GM19035 (cell line): ENCODE measurements at regions not wholly inside any gene's neighbourhood (a gene's known extent, or its start where the extent isn't known, plus 50 kb on each side); places are given as distances from the start of the nearest gene placed in this dataset.

Experiments
- ATAC-seq: cut with Tn5 transposase; IDR thresholded peaks from one replicate; pipeline ENCODE4 v1.9.1; 2021; ENCODE audit not compliant: unreplicated experiment

DNA sequence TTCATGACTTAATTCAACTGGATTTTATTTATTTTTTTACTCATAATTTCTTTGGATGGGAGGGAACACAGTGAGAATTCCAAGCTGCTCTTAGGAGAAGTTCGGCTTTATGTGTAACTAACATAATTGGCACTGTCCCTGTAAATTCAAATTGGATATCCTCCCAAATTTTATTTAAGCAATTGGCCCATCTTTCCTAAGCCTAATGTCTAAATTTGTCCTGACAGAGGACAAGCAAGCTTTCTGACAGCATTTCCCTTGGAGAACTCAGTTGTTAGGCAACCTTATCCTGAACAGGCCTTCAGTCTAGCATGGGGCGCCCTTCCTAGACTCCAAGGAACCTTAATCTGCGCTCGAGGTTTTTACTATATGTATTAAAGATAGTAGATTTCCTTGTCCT is 550.3 kb downstream of the NUF2 start:
- ATAC-seq, result no peak

DNA sequence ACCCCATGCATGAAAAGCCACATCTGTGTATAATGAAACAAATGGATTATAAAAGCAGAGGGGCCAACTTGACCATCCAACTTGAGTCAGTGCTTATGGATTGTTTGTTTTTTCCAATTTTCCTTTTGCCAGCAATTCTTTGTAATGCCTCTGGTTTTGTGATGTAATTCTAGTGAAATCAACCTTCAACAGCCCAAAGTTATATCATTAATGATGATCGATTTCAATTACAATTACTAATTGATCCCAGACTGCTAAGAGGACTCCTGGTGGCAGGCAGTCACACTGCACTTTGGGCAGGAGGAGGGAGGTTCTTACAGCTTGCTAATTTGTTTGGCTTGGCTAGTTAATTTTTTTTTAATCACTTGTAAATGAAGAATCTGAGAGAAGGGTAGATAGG is 552.3 kb downstream of the NUF2 start:
- no peak for ATAC-seq

DNA sequence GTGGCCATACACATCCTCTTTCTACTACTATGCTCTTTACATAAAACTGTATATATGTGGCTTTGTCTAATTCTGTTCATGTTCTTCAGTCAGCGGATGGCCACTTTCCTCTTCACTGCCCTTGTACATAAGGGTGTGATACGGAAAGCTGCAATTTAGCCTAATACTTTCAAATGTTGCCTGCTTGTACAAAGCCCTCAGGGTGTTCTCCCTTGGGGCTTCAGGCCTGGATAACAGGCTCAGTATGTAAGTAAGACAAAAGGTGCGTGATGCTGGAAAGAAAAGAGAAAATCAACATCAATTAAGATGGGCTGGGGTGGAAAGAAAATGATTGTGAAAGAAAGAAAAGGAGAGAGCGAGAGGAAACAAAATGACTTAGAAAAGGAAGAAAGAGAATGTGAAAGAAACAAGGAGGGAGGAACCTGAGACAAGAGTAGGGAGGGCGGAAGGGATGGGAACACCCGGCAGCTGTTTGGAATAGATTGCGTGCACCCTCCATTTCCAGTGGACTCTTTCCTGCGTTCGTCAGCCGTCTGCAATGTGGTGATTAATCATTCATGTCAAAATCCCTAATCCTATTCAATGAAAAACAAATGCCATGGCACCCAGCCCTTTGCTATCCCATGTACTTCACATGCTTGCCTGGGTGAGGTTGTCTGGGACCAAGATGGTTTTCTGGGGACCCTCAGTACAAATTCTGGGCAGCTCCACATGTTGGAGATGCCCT is 553.6 kb downstream of the NUF2 start:
- no peak for ATAC-seq

DNA sequence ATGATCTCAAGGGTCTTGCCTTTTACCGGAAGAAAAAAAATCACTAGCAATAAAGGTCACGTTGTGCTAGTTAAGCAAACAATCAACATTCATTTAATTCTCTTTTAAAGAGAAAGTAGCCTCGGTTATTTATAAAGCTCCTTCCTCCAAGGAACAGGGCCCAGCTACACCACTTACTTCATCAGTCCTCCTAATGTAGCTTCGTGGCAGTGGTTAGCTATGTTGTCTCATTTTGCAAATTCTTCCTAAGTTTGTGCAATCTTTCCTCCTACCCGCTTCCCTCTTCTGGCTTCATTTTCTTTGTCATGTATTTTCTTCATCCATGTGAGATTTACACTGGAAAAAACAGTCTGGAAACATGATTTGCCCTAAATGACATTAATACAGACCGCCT is 554.2 kb downstream of the NUF2 start:
- no peak for ATAC-seq

DNA sequence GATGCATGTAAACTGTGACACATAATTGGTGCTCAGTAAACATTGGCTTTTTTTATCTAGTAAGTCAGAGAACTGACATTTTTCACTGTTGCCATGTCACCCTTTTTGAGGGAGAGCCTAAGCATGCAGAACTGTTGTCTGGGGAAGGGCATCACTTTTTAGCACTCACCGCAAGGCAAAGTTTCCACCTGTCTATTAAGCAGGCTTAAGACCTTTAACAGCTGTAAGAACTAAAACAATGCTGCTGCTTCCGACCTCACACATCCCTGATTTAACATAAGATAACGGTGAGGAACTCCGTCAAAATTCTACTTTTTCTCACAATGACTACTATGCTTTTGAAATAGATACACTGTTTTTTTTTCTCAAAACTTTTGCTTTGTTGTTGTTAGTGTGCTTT is 554.8 kb downstream of the NUF2 start:
- no peak for ATAC-seq

DNA sequence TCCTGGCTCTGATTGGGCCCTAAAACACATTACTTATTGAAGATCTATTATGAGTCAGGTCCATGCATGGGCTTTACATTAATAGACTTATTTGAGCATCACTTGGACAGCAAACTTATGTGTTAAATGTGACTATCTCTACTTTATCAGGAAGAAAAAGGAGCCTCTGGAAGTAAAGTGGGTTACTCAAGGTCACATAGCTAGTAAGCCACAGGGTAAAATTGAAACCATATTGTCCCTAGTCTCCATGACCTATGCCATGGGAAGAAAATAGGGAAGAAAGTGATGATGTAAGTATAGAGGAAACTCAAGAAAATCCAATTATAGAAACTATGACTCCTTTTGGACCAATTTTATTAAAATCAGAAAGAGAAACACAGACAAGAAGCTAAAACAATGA is 555.3 kb downstream of the NUF2 start:
- ATAC-seq, result no peak

DNA sequence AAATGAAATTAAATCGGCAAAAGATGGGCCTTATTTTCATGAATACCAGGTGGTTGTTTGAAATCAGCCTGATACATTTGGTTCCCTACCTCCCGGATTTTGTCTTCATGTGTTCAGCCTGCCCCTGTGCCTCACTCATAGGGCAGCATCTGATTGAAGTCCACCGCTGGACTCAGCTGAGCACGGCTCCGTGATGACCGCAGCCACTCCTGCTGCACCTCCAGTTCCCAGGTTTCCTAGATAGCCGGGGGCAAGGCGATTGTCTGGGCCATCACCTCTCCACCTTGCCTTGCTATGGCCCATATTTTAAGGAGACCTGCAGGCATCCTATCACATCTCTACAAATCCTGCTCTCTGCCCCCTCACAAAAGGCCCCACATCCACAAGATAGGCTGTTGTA is 563.8 kb downstream of the NUF2 start:
- no peak for ATAC-seq

DNA sequence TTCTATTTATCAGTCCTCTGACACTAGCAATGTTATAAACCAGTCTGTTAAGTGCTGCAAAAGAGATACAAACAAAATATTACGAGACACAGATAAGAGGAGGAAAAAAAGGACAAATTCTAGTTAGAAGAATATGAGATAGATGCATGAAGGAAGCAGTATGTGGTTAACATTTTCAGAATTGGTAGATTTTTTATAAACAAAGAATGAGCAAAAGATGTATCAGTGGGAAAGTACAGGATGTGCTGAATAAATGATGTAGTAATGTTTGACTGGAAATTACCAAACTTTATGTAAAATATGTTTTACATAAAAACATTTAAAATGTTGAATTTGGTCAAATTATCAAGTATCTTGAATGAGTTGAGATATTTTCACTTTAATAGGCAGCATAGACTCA is 574.2 kb downstream of the NUF2 start:
- no peak for ATAC-seq

DNA sequence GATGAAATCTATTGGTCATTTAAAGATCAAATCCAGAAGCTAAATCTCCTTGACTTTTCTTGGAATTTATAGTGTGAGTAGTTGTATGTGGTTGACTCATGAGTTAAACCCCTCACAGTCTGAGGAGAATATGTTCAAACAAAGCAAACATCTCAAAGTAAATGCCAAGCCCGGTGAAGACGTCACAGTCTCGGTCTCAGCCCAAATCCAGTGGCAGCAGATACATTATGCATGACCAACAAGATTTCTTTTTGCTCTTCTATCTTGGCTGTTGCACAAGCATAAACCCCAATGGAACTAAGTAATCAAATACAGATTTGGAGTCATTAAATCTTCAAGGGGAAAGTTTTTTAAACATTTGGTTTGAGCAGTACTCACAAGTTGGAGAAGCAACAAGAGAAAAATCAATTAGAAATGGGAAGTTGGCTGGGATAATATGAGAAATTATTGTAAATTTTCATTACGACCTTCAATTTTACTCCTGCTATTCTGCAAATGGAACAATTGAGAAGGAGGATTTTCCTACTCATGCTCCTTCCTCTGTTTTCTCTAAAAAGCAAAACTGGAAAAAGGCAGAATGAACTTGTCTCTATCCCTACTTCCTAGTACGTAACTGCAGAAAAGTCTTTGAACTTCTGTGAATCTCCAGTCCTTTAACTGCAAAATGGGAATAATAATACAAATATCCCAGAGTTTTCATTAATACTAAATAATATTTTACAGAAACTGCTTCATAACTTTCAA is 575.8 kb downstream of the NUF2 start:
- ATAC-seq, result no peak

DNA sequence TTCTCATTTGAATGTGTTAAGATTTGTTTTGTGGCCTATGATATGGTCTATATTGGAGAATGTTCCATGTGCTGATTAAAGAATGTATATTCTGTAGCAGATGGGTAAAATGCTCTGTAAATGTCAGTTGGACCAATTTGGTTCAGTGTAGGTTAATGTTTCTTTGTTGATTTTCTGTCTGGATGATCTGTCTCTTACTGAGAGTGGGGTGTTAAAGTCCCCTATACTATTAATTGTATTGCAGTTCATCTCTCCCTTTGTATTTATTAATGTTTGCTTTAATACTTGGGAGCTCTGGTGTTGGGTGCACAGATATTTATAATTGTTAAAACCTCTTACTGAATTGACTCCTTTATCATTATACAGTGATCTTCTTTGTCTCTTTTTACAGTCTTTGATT is 584.5 kb downstream of the NUF2 start:
- no peak for ATAC-seq

DNA sequence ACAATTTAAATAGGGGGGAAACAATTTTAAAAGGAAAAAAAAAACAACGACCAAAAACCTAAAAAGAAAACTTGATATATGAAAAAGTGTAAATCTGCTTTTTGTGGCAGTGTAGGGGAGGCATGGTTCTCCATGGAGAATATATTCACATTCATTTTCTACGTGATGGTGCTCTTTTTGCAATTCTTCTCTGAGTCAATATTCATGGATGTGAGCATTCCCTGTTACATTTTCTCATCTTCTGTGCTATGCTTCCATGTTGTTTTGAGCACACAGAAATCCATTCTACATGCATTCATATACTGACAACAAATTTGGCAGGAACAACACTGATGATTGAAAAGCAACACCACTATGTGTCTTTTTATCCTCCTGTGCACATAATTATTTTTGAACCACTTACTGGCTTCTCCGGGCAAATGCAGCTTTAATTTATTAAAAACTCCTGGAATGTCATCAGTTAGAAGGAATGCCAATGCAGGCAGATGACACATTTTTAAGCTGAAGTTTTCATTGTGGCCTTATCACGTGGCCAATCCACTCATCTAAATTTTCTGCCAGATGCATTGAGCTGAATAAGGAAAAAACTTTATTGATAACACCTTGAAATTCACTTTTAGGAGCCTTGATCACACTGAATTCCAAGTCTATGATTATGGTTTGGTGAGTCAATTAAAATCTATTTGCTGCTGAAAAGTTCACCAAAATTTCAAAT is 590.6 kb downstream of the NUF2 start:
- ATAC-seq, result no peak

DNA sequence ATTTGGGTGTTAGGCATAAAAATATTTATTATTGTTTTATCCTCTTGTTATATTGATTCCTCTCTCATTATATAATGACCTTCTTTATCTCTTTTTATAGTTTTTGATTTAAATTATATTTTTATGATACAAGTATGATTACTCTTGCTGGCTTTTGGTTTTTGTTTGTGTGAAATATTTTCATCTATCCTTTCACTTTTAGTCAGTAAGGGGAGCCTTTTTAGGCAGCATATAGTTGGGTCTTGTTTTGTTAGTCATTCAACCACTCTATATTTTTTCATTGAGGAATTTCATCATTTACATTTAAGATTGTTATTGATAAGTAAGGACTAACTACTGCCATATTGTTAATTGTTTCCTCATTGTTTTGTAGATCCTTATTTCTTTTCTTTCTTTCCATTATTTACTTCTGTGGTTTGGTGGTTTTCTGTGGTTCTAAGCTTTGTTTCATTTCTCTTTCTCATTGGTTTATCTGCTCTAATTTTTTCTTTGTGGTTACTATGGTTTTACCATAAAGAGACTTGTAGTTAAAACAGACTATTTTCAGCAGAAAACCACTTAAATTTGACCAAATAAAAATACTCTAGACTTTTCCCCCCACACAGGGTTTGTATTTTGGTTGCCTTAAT is 593.1 kb downstream of the NUF2 start:
- ATAC-seq, result peak; percentile 73

DNA sequence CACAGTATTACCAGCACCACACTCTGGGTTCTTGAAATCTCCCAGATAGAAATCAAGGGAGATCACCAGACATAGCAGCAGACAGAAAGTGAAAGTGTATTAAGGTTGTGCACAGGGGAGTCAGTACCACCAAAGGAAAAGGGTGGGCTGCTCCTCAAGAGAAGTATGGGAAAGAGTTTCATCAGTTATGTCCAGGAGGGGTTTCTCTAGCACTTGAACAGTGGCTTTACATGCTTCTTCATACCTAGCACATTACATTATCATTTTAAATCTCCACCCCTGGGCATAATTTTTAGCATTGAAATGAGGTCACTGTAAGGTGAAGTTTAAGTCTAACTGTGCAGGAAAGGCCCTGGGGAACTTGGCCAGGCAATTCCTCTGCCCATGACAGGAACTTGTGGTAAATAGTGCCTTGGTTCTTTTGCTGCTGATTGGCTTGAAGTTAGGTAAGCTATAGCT is 601.0 kb downstream of the NUF2 start:
- ATAC-seq, result peak; percentile 88

DNA sequence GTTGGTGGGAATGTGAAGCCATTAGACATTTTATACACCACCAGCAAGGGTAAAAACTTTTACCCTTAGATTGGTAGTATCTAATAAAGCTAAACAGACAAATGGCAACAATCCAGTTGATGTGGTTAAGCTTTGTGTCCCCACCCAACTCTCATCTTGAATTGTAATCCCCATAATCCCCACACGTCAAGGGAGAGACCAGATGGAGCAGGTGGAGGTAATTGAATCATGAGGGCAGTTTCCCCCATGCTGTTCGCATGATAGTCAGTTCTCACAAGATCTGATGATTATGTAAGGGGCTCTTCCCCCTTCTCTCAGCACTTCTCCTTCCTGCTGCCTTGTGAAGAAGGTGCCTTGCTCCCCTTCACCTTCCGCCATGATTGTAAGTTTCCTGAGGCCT is 602.3 kb downstream of the NUF2 start:
- ATAC-seq, result no peak

DNA sequence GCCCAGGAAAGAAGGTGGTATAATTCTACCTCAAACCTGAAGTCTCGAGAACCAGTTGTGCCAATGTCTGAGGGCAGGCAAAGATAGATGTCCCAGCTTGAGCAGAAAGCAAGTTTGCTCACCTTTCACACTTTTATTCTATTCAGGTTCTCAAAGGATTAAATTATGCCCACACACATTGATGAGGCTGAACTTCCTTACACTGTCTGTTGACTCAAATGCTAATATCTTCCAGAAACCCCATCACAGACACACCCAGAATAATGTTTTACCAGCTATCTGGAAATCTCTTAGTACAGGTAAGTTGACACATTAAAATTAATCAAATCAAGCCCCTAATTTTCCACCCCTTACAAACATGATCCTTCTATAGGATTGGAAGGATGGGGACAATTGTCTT is 605.7 kb downstream of the NUF2 start:
- no peak for ATAC-seq

DNA sequence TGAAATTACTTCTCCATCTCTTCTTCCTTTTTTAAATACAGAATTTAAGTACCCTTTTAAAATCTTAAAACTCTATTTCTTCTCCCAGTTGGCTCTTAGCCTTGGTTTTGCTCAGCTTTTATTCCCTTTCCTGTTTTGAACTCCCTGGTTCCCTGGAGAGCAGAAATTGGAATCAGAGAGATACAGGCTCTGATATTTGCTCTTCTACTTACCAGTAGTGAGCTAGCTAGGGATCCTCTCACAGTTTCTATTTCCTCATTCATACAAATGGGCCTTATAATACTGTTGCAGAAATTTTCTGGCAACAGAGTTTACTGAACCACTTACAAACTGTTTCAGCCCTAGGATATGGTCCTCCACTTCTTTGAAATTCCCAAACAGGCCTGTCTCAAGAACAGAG is 606.3 kb downstream of the NUF2 start:
- ATAC-seq, result no peak

DNA sequence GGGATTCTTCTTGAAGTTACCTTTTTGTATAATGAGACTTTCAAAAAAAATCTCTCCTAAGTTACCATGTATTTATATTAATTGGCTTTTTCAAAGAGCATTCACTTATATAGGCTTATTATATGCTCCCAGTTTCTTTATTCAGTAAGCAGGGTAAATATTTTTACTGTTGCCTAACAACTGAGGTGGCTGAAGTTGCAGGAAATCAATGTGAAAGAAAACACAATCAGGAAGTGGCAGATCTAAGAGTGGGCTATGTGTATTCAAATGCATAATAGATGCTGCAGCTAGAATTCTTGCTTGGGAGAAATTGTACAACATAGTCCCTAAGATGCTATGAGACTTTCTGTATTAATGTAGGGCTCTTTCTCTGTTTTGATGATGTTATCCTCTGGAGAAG is 606.9 kb downstream of the NUF2 start:
- no peak for ATAC-seq

DNA sequence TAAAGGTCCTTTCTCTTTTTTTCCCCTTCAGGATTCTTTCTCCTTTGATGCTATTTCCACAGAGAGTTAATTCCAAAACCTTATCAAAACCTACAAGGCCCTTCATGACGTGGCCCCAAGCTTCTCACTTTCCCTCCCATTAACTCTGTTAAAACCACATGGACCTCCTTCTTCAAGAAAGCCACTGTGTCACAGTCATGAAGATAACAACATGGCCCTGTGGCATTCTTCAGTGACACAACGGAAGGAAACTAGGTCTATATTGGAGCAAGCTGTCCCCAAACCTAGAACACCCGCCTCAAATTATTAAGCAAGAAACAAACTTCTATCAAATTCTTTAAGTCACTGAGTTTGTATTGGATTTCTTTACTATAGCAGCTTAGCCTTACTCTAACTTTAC is 611.1 kb downstream of the NUF2 start:
- no peak for ATAC-seq

DNA sequence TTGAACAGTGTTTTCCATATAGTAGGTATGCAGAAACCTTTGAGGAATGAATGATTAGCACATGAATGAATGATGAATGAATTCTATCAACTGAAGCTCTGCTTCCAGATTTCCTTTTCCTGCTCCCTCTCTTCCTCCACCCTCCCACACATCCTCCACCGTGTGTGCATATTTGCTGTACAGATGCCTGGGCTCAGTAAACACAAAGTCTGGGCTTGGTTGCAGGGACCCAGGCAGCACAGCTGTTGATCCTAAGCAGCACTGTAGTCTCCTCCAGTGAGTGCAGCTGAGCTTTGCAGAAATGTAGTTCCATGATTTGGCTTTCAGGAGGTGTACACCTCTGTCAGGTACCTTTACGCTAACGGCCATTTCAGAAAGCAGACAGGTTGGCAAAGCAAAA is 611.7 kb downstream of the NUF2 start:
- ATAC-seq, result no peak

DNA sequence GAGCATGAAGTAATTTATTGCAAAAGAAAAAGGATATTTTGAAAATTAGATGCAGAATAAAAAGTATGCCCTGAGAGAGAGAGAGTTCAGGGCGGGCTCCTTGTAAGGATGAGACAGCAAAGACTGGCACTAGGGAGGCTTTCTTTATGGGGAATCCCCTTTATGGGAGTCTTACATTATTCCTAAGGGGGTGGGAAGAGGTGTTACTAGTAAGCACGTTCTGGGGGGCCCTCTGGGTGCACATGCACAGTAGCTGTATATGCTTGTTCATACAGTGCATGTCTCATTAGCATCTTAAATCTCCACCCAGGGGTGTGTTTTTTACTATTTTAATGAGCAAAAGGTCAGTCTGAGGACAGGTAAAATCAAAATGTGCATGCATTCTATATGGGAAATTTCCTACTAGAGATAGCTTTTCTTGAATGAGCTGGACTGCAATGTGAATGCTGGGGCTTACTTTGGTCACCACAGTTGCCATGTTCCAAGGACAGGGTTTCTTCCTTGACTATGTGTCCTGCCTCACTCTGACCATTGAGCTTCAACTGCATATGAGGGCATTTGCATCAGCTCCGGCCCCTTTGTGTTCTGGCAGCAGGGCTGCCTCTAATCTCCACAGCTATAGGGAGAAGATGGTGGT is 614.1 kb downstream of the NUF2 start:
- ATAC-seq, result no peak

DNA sequence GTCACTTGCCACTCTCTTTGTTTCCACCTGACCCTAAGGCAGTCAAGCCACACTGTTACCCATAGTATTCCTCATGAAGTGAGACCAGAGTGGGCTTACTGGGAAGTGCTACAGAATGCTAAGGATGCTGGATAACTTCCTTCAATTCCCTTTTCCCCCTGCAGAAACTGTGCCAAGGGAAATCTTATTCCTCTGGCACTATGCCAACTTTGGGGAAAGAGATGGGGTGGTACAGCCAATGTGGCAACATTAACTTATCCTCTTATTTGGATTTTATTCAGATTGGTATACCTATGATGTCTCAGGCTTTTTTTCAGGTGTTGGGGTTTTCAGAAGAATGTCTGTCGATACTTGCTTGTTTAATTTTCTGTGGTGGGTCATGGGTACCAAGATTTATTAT is 599.4 kb upstream of the PBX1 start:
- no peak for ATAC-seq
